Stimulated activated CD4-positive, alpha-beta T cell treated with anti-CD3 and anti-CD28 coated beads, Interleukin-12 subunit alpha, Interleukin-12 subunit beta, amount 100 ng/mL, for 24 hours (primary cell): ENCODE measurements at regions not wholly inside any gene's neighbourhood (a gene's known extent, or its start where the extent isn't known, plus 50 kb on each side); places are given as distances from the start of the nearest gene placed in this dataset.

Source experiments
- DNase-seq, 2 experiments: peaks; one replicate each; pipeline ENCODE4 v3.0.0-alpha.2; 2020; ENCODE audit warnings: low read depth in 2 of 2

DNA sequence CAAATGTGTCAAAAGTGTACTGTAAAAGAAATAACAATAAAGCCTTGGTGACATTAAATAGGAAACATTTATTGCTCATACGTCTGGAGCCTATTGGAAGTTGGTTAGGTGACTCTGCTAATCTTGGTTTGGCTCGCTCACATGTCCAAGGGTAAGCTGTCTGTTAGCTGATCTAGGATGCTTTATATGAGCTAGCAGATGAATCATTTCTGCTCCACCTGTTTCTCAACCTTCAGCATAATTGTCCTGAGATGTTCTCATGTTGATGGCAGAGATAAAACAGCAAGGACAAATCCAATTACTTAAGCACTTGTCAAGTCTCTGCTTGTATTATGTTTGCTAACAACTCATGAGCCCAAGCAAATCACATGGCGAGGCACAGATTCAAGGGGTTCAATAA lies 56.0 kb upstream of the CD53 start:
- no peak for DNase-seq

DNA sequence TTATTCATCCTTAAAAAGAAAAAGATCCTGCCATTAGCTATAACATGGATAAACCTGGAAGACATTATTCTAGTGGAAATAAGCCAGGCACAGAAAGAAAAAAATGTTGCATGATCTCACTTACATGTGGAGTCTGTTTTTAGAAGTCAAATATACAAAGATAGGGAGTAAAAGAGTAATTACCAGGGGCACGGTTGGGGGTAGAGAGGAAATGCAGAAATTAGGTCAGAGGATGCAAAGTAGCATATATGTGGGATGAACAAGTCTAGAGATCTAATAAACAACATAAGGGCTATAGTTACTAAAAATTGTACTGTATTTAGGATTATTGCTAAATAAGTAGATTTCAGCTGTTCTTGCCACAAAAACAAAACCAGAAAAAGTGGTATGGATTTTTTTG lies 61.4 kb upstream of the CD53 start:
- DNase-seq = no peak

DNA sequence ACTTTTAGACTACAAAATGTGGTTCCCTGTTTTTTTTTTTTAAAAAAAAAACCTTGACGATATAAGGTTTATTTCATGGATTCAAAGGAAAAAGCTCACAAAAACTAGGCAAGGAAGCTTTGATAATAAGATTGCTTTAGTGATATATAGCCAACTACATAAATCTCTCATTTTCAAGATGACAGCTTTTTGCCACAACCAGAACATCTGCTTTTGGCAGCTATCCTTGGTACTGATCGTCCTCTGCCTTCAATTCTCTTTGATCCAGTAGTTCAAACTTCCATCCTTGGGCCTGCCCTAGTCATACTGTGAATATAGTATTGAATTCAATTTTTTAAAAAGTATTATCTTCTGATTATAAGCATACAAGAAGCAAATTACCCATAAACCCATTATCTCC lies 72.9 kb upstream of the CD53 start:
- no peak for DNase-seq

DNA sequence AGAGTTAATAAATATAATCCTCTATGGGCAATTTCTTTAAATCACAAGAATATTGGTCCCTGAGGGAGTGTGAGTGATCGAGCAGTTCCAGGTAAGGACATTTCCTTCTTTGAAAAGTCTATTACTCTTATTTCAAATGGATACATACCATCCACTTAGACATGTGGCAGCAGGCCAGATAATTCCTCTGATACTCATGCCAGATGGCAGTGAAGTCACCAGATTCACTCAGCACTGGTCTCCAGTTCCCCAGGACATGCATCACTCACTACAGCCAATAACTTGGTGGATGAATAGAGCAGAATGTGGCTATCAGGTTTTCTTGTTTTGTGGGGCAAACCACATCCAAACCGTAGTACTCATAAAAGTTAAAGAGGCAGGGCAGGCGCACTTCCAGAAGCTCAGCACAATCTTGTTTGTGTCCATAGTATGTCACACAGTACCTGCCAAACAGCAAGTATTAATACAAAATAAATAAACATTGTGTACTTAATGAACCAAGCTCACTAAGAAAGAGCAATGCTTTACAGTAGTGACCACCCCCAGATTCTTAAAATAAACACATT lies 74.2 kb upstream of the CD53 start:
- no peak for DNase-seq

DNA sequence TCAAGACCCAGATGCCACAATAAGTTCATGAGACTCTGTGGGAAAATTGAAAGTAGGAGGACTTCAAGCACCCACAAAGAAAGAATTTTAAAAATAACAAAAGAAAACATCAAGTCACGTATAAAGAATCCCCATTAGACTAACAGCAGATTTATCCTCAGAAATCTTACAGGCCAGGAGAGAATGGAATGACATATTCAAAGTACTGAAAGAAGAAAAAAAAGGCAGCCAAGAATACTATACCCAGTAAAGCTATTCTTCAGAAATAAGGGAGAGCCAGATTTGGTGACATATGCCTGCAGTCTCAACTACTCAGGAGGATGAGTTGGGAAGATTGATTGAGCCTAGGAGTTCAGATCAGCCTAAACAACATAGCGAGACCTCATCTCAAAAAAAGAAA lies 84.3 kb upstream of the CD53 start:
- DNase-seq = no peak

DNA sequence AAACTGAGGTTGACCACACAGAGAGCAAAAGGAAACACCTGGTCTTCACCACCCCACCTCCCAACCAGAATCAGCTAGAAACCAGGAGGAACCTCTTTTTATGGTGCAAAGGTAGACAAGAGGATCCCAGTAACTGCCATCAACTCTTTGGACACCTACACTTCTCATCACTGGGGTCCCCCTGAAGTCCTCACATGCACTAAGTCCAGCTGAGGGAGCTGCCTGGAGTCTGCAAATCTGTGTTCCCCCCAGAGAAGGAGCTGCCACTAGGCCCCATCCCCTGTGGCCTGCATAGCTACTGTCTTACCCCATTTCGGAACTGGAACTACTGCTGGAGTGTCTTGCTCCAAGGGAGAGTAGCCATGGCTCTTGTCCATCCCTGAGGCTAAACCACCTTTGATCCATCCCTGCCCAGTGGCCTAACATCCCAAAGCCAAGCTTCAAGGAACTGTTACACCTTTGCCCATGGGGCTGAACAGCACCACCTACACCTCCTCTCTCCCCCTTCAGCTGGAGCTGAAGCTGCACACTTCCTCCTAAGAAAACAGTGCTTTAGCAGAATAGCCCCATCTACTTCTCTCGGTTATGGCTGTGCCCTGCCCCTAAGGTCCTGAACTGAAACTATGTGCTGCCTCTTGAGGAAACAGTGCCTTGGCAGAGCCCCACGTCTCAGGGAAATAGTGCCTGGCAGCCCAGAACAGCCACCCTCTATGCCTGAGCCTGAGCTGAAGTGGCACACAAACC lies 85.4 kb upstream of the CD53 start:
- DNase-seq = no peak

DNA sequence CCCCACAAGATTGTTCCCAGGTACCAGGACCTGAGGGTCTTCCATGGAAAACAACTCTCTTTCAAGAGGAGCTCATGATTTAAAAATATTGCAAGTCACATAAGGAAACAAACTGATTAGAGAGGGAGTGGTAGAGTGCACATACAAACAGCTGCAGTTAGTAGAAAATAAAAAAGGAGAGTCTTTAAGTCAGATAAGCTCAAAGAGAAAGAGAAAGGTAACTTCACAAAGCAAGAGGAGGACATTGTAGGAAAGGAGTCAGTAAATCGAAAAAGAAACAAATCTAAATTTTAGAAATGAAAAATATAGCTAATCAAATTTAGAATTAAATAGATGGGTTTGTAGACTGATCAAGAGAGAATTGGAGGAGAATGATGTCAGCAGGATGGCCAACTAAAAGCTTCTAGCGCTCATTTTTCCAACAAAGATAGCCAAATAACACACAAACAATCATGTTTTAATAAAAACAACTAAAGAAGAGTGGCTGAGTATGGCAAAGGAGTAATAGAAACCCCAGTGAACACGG lies 86.1 kb upstream of the CD53 start:
- DNase-seq = no peak

DNA sequence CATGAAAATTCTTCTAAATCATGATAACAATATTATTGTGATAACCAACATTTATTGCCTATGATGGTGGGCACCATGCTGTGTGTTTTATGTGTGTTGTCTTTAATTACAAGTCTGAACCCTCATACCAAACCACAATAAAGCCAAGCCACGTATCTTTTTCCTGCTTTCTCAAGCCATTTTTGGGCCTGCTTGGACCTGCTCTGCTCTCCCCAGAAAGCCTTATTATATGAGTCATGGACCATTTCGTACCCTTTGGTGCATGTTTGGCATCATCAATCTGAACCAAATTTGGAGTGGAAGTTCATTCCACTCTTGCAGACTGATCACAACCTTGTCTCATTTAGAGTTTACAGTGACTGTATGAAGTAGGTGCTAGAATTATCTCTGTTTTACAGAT lies 87.3 kb upstream of the CD53 start:
- DNase-seq = no peak

DNA sequence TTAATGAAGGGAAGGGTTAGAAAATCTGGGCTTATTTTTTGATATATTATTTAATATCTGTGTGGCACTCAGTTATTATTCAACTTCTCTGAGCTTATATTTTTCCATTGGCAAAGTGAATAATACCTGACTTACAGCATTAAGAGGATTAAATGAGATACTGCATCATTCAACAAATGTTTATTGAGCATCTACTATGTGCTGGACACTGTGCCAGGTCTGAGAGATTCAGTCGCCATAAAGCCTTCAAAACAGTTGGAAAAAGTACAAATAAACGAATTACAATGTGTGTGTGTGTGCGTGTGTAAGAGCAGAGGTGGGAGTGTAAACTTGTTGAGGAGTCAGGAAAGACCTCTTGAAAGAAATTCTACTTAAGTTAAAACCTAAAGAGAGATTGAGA lies 87.9 kb upstream of the CD53 start:
- DNase-seq = no peak

DNA sequence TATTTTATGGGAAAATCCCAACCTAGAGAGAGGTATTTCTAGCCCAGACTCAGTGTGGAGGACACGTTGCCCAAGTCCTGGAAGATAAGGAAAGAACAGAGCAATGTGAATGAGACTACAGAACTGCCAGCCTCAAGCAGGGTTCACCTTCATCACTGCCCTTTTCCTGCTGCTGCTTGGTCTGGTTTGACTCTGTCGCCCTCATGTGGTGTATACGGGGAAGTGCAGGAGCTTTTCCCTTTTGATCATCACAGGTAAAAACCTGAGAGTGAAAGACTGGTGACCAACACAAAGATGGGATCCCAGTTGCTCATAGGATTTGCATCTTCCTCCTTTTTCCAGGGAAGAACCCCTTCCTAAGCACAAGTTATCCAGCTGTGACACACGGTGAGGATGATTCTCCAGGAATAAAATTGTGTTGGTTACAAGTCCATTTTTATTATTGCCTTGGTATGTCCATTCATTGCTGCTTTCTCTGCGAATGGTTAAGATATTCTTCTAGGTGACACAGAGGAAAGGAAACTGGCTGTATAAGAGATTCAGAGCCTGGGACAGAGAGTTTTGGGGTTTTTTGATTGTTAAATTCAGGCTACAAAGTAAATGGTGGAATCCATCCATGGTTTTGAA lies 89.5 kb upstream of the CD53 start:
- peak; percentile 23 to 31 for DNase-seq

DNA sequence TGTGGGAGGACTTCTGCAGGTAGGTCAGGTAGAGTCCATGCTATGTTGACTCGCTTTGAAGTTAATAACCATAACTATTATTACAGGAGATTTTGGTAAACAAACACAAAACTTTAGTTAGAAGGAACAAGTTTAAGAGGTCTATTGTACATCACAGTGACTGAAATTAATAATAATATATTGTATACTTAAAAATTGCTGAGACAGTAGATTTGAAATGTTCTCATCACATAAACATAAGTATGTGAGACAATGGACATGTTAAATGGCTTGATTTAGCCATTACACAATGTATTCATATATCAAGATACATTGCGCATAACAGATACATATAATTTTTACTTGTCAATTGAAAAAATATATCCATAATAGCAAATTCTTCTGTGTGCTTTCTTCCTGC lies 91.4 kb upstream of the CD53 start:
- no peak for DNase-seq

DNA sequence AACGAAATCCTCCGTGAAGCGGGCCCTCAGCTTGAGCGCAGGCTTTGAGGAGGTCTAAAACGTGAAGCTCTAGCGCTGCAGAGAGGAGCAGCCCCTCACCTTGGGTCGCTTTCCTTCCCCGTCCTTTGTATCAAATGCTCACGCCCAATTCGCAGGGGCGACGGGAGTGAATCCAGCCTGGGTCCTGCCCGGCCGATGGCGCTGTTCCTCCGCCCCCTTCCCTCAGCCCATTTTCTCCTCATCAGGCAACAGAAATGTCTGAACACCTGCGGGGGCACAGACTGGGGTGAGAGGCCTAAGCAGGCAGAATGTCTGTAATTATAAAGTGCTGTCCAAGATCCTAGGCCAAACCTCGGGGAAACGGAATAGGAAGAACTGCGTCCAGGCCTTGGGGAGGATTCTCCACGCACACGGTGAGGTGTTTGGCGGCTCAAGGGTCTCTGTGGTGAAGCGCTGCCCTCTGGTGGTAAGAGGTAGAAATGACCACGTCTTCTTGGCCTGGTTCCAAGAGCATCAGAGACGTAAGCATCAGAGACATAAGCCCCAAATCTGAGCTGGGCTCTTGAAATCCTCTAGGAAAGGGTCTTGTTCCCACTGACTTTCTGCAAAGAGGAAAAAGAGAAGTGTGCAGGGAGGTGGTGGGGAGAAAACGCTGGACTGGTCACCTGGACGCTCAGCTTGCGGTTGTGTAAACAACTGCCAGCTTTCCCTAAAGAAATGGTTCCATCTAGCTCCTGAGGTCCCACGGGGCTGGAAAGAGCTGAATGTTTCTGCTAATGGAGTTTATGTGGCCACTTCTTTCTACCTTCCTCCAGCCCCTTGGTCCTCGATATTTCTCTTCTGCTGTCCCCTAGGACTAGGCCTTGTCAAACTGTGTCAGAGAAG lies 92.1 kb upstream of the CD53 start:
- peak; percentile 61 for DNase-seq

DNA sequence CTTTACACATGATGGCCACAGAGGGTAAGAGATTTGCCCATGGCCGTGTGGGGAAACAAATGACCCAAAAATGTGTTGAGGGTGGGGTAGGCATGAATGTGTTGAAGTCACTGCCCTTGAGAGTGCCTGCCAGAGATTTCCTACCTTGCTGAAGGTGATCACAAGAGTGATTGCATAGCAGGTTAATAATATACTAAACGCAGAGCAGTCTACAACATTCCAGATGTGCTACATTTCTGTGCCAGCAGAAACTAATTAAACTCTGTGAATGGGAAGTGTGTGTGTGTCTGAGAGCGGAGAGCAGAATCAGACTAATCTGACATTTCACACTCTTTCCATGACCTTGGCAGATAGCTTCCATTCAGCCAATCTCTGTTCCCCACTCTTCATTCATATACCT lies 93.3 kb upstream of the CD53 start:
- no peak for DNase-seq

DNA sequence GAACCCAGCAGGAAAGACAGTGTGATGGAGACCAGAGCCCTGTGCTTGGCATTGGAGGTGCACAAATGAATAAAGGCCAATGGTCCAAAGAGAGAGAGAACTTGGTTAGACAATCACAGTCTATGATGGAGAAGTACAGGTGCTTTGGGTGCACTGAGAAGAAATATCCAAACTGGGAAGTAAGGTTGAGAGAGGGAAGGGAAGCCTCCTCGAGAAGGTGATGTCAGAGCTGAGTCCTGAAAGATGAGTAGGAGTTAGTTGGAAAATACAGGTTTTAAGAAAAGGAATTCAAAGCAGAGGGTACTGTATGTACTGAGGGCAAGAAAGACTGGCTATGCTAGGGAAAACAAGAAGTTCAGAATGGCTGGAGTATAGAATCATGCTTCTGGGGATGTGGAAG lies 94.1 kb upstream of the CD53 start:
- no peak for DNase-seq

DNA sequence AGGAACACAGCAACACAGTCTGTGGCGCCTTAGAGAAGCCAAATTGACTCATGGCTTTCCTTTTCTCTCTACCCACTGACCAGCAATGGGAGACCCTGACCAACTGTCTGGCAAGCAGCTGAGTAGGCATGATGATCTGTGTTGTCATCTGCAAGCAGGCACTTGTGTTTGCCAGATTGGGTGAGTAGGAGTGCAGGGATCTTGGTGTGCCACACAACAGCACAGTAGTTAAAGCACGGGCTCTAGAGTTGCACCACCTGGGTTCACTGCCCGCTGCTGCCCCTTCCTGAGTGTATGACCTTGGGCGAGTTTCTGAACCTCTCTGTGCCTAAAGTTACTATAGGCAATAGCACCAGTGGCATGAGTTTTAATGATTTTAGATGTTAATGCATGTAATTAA lies 95.7 kb upstream of the CD53 start:
- DNase-seq = no peak

DNA sequence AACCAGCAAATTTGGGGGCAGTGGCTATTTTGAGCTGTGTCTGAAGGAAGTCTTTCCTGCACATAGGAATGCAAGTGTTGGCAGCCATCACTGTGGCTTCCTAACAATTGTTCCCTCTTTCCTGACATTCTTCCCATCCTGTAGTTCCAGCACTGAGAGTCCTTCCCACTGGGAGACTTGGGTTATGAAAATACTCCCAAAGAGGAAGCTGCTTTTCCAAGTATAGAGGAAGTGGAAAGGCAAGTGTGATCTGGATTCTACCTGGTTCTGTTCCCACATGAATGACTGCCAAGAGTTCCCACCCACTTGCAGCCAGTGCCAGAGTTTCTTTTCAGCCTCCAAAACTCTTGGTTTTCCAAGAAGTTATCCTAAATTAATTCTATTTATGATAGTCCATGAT lies 98.5 kb upstream of the CD53 start:
- no peak for DNase-seq

DNA sequence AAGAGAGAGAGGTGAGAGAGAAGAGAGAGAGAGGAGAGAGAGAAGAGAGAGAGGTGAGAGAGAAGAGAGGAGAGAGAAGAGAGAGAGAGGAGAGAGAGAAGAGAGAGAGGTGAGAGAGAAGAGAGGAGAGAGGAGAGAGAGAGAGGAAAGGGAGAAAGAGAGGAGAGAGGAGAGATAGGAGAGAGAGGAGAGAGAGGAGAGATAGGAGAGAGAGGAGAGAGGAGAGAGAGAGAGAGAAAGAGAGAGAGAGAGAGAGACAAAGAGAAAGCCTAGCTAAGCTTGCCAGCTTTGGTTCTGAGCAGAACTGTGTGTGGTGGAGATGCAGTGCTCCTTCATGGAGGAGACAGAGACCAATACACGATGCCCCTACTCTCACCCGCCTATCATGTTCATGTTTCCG lies 99.1 kb upstream of the KCNA3 start:
- DNase-seq = no peak

DNA sequence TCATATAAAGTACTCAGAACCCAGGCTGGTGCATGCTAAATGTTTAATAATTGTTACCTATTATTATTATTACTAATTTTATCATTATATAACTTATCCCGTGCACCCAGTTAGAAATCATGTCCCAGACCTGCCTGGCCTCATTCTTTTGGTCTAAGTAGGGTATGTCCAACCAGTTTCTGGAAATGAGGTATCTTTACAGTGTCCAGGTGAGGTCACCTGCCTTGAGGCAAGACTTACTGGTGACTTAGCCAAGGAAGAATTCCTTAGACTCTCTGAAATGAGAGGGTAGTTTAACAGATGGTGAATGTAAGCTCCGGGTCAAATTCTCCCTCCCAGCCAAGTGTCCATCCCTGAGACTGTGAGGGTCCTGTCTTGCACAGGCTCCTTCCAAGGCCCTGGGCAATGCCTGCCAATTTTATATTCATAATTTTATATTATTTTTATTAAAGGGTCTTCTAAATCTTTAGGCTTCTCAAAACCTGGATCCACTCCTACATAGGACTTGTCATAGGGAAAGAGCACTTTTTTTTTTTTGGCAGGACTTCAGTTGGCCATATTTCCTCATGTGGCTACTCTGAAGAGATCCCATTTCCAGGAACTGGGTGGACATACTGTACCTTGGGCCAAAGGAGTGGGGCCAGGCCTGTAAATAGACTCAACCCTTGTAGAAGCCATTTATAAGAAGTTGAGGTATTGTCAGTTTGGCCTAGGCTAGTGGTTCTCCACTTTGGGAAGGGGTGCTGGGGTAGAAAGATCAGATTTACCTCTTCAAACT lies 96.7 kb upstream of the KCNA3 start:
- DNase-seq = no peak

DNA sequence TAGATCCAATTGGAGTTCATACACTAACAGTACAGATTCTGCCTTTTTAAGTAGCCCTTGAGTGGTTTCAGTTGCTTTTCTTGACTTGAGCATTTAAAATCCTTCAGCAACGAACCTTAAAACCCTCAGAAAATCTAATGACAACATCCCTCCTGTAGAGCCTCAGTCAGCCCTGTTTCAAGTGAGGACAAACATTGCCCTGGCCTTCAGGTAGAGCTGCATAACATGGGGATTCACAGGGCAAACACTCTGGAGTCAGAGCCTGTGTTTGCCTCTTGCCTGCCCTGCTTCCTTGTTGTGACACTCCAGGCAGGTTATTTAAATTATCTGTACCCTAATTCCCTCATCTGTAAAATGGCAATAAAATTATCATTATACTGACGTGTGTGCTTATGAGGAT lies 96.1 kb upstream of the KCNA3 start:
- DNase-seq = no peak

DNA sequence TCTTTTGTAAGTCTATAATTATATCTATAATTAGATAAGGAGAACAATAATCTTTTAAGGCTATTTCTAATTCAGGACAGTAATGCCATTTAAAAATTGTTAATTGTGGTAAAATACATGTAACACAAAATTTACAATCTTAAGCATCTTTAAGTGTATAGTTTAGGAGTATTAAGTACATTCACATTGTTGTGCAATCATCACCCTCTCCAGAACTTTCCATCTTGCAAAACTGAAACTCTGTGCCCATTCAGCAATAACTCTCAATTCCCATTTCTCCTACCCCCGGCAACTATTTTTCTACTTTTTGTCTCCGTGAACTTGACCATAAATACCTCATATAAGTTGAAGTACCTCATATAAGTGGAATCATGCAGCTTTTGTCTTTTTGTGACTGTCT lies 93.9 kb upstream of the KCNA3 start:
- DNase-seq = no peak

DNA sequence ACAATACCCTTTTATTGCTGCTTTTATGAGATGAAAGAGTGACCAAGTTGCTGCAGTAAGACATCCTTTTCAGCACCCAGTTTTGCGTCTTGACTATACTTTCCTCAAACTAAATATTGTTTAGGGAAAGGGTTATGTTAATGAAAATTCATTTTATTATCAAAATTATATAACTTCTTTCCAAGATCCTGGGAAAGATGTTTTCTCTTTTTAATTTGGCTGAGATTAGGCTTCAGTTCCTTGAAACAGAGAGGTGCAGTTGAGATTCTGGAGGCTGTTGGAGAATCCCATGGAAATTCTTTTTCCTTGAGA lies 91.6 kb upstream of the KCNA3 start:
- DNase-seq = no peak
